Astrocyte (in vitro differentiated cells and primary cell): ENCODE measurements at regions not wholly inside any gene's neighbourhood (a gene's known extent, or its start where the extent isn't known, plus 50 kb on each side); places are given as distances from the start of the nearest gene placed in this dataset.

Experiments used
- CTCF ChIP-seq: IDR thresholded peaks from 2 replicates; pipeline ENCODE4 v1.5.1; 2011; ENCODE audit warnings: low read depth, mild to moderate bottlenecking, inconsistent platforms, low read length, moderate library complexity; ENCODE audit not compliant: insufficient read depth
- EZH2 ChIP-seq: IDR thresholded peaks from 2 replicates; pipeline ENCODE4 v1.6.1; 2012; ENCODE audit warnings: mild to moderate bottlenecking, low read length, inconsistent platforms; ENCODE audit not compliant: insufficient read depth

- TF ChIP-seq CTCF: no peak
- no peak for TF ChIP-seq EZH2
These were observed 114.1 kb upstream of the PPP2R3A start for GRCh38 chr3:135851201-135852081.
